ENCODE measurements at regions not wholly inside any gene's neighbourhood (a gene's known extent, or its start where the extent isn't known, plus 50 kb on each side); places are given as distances from the start of the nearest gene placed in this dataset.

GRCh38 chr13:105816994-105817393 lies 718.5 kb downstream of the EFNB2 start:
- TF ChIP-seq CTCF (IDR thresholded peaks at IDR 0.05; ENCODE audit: borderline replicate concordance, extremely low read depth, low read length, poor library complexity, severe bottlenecking), result no peak
- no peak for TF ChIP-seq EZH2 (IDR thresholded peaks at IDR 0.05; ENCODE audit: borderline replicate concordance, low read depth, low read length, severe bottlenecking)
